Upper lobe of right lung (tissue), 1 donor: ENCODE measurements at regions not wholly inside any gene's neighbourhood (a gene's known extent, or its start where the extent isn't known, plus 50 kb on each side); places are given as distances from the start of the nearest gene placed in this dataset.
A peak's percentile ranks its signal among the peaks of the same experiment; 100 is the strongest.
"Not testable (repeated sequence)": the region's sequence is repeated elsewhere in the genome, so short reads cannot be mapped to it uniquely, and the experiment has no call there.

Source experiments
- ATAC-seq: fragments of 200-7000 bp; cut with Tn5 transposase; one replicate; pipeline ENCODE4 v1.9.1; 2020; ENCODE audit warnings: mild to moderate bottlenecking, moderate library complexity
- DNase-seq: peaks from one replicate; pipeline ENCODE4 v3.0.0-alpha.2; 2020
- H3K27ac ChIP-seq: fragments of 200-600 bp; one replicate; pipeline ENCODE4 v1.8.0; 2022
- H3K27me3 ChIP-seq: fragments of 200-600 bp; one replicate; pipeline ENCODE4 v1.8.0; 2022; ENCODE audit warnings: mild to moderate bottlenecking
- H3K36me3 ChIP-seq: fragments of 200-600 bp; one replicate; pipeline ENCODE4 v1.8.0; 2022
- H3K4me1 ChIP-seq: fragments of 200-600 bp; one replicate; pipeline ENCODE4 v1.8.0; 2022
- H3K4me3 ChIP-seq: fragments of 200-600 bp; one replicate; pipeline ENCODE4 v1.8.0; 2022; ENCODE audit warnings: mild to moderate bottlenecking
- H3K9me3 ChIP-seq: fragments of 200-600 bp; one replicate; pipeline ENCODE4 v1.8.0; 2022
- CTCF ChIP-seq: fragments of 200-600 bp; IDR thresholded peaks from one replicate; pipeline ENCODE4 v1.8.0; 2022; ENCODE audit warnings: antibody characterized with exemption
- intact Hi-C: fragments of 100-400 bp; cut with DNase I; formaldehyde crosslinking; loops from one replicate; pipeline ENCODE4 v1.11.0; 2022
- donor health status: DM: no; HTN: yes; CAD: no; lungs with severe emphysema.

GRCh38 chr10:20596911-20597310, 300.2 kb downstream of the NEBL start:
- Histone ChIP-seq H3K4me1 (no peaks in the 10 kb centered on the region), H3K9me3 (no peaks in the 10 kb centered on the region), H3K27ac (no peak overlapping the region), H3K36me3 (no peaks in the 10 kb centered on the region), H3K27me3 (no peaks in the 10 kb centered on the region), H3K4me3 (no peak overlapping the region)
- DNase-seq (no peak), ATAC-seq (no peak)
- TF ChIP-seq CTCF, result no peak
- intact Hi-C loops, result no loop called here

- ATAC-seq, result no peak
Measured at GRCh38 chr10:20596065-20596755, 300.9 kb downstream of the NEBL start.

GRCh38 chr10:20593649-20594048, 303.5 kb downstream of the NEBL start:
- TF ChIP-seq CTCF, result no peak
- ATAC-seq (peak; percentile 30), DNase-seq (no peak)
- no peak overlapping the region for H3K27ac ChIP-seq
- H3K27me3 ChIP-seq, result no peaks in the 10 kb centered on the region
- no peaks in the 10 kb centered on the region for H3K4me1 ChIP-seq
- H3K36me3 ChIP-seq, result no peaks in the 10 kb centered on the region
- no peaks in the 10 kb centered on the region for H3K9me3 ChIP-seq
- intact Hi-C loops, result no loop called here
- H3K4me3 ChIP-seq, result no peak overlapping the region

More at GRCh38 chr10:20596065-20596755, 300.9 kb downstream of the NEBL start:
- DNase-seq, result no peak
- Histone ChIP-seq H3K36me3 (no peaks in the 10 kb centered on the region), H3K27ac (no peak overlapping the region), H3K4me1 (no peaks in the 10 kb centered on the region), H3K9me3 (no peaks in the 10 kb centered on the region), H3K27me3 (no peaks in the 10 kb centered on the region), H3K4me3 (no peak overlapping the region)
- TF ChIP-seq CTCF, result no peak
- intact Hi-C loops, result no loop called here

GRCh38 chr10:20582041-20582440, 315.1 kb downstream of the NEBL start:
- DNase-seq, result no peak
- Histone ChIP-seq H3K9me3 (peaks cover 8% of the 10 kb centered on the region), H3K27me3 (no peaks in the 10 kb centered on the region), H3K4me1 (no peaks in the 10 kb centered on the region), H3K4me3 (no peak overlapping the region), H3K36me3 (no peaks in the 10 kb centered on the region), H3K27ac (no peak overlapping the region)
- intact Hi-C loops, result no loop called here
- TF ChIP-seq CTCF, result no peak
- ATAC-seq, result no peak

- no peak overlapping the region for H3K4me3 ChIP-seq
- H3K9me3 ChIP-seq, result no peaks in the 10 kb centered on the region
- DNase-seq, result no peak
- no peaks in the 10 kb centered on the region for H3K27me3 ChIP-seq
- no peak for ATAC-seq
- H3K4me1 ChIP-seq, result no peaks in the 10 kb centered on the region
- TF ChIP-seq CTCF, result no peak
- no peaks in the 10 kb centered on the region for H3K36me3 ChIP-seq
- intact Hi-C loops, result no loop called here
- no peak overlapping the region for H3K27ac ChIP-seq
Measured at GRCh38 chr10:20573924-20574323, 323.2 kb downstream of the NEBL start.

GRCh38 chr10:20555990-20556389, 341.1 kb downstream of the NEBL start:
- H3K9me3 ChIP-seq, H3K36me3 ChIP-seq, H3K4me1 ChIP-seq, intact Hi-C loops, H3K4me3 ChIP-seq, ATAC-seq, DNase-seq, H3K27me3 ChIP-seq, H3K27ac ChIP-seq: not testable (repeated sequence)
